Panc1 (cell line): ENCODE measurements at regions not wholly inside any gene's neighbourhood (a gene's known extent, or its start where the extent isn't known, plus 50 kb on each side); places are given as distances from the start of the nearest gene placed in this dataset.

ENCODE experiments used
- ATAC-seq: fragments of 200-7000 bp; cut with Tn5 transposase; 2 replicates; pipeline ENCODE4 v1.9.1; 2020; ENCODE audit warnings: mild to moderate bottlenecking, moderate library complexity
- BruUV-seq: library from RNA; stranded (reverse); fragments of 400-500 nt; replicated peaks from 2 replicates; lab custom pipeline; 2021; lab: Mats Ljungman, UMichigan
- CTCF ChIA-PET: fragments of 300-600 bp; sonication (Branson Sonifier 250); formaldehyde crosslinking; loops from one replicate; lab custom pipeline; 2022; ENCODE audit warnings: antibody characterized with exemption; lab: Charles Lee
- POLR2A ChIA-PET: fragments of 300-600 bp; sonication (Branson Sonifier 250); formaldehyde crosslinking; loops from one replicate; lab custom pipeline; 2022; ENCODE audit warnings: antibody characterized with exemption; lab: Charles Lee
- DNase-seq: peaks from one replicate; pipeline ENCODE4 v3.0.0-alpha.2; 2010; ENCODE audit warnings: low read depth, low spot score
- H3K27ac ChIP-seq: 2 replicates; pipeline ENCODE4 v1.5.1; 2011; ENCODE audit warnings: mild to moderate bottlenecking, low read length, inconsistent platforms
- H3K27me3 ChIP-seq: fragments of 200-500 bp; sonication (Bioruptor generic); 2 replicates; pipeline ENCODE4 v1.6.0; 2014; ENCODE audit warnings: low read length, inconsistent platforms; ENCODE audit not compliant: control insufficient read depth, insufficient read depth
- H3K36me3 ChIP-seq: fragments of 200-500 bp; sonication (Bioruptor generic); 2 replicates; pipeline ENCODE4 v1.5.1; 2014; ENCODE audit warnings: inconsistent platforms, mild to moderate bottlenecking, low read length, moderate library complexity; ENCODE audit not compliant: control insufficient read depth, insufficient read depth
- H3K4me1 ChIP-seq: 2 replicates; pipeline ENCODE4 v1.5.1; 2011; ENCODE audit warnings: inconsistent platforms, mild to moderate bottlenecking, low read length, moderate library complexity; ENCODE audit not compliant: control insufficient read depth, insufficient read depth
- H3K4me3 ChIP-seq, 2 experiments: 2 replicates each; pipeline ENCODE4 v1.5.1; 2011 to 2012; ENCODE audit warnings: low read depth in 2 of 2, low read length in 2 of 2, mild to moderate bottlenecking in 2 of 2, inconsistent platforms in 1 of 2, moderate library complexity in 1 of 2
- H3K9me3 ChIP-seq: fragments of 200-500 bp; sonication (Bioruptor generic); 2 replicates; pipeline ENCODE4 v1.5.1; 2014; ENCODE audit warnings: low read depth, mild to moderate bottlenecking, inconsistent platforms, low read length, moderate library complexity; ENCODE audit not compliant: control insufficient read depth, insufficient read depth
- CTCF ChIP-seq: fragments of 450-650 bp; IDR thresholded peaks from 2 replicates; pipeline ENCODE4 v1.5.1; 2017; ENCODE audit warnings: mild to moderate bottlenecking
- POLR2AphosphoS5 ChIP-seq: IDR thresholded peaks from 2 replicates; pipeline ENCODE4 v1.6.1; 2012; ENCODE audit warnings: mild to moderate bottlenecking, low read depth, low read length, moderate library complexity
- REST ChIP-seq, 2 experiments: IDR thresholded peaks; 2 replicates each; pipeline ENCODE4 v1.6.1; 2011 to 2012; ENCODE audit warnings: low read depth in 2 of 2, control low read depth in 1 of 2, low read length in 1 of 2, mild to moderate bottlenecking in 1 of 2, moderate library complexity in 1 of 2; ENCODE audit not compliant: insufficient read depth in 1 of 2
- SIN3A ChIP-seq: IDR thresholded peaks from 2 replicates; pipeline ENCODE4 v1.6.1; 2012; ENCODE audit warnings: low read depth, mild to moderate bottlenecking, low read length, moderate library complexity, borderline replicate concordance; ENCODE audit not compliant: insufficient read depth
- TCF7L2 ChIP-seq: IDR thresholded peaks from 2 replicates; pipeline ENCODE4 v1.6.1; 2011; ENCODE audit warnings: mild to moderate bottlenecking, low read depth, low read length, inconsistent platforms
- in situ Hi-C: cut with HindIII; loops from 2 replicates; pipeline ENCODE4 v1.10.0; 2016; ENCODE audit warnings: low sequenced_read_pairs, low pct_unique_long_range_greater_than_20kb
- intact Hi-C: fragments of 100-400 bp; cut with micrococcal nuclease; formaldehyde crosslinking; loops from one replicate; pipeline ENCODE4 v1.10.0; 2022; ENCODE audit not compliant: unreplicated experiment

GRCh38 chr6:92271091-92271490, 1148.3 kb downstream of the EPHA7 start:
- H3K36me3 ChIP-seq, result no peaks in the 10 kb centered on the region
- no peaks in the 10 kb centered on the region for H3K9me3 ChIP-seq
- in situ Hi-C loops (no loop called here), intact Hi-C loops (no loop called here)
- no peaks in the 10 kb centered on the region for H3K27me3 ChIP-seq
- DNase-seq (no peak), ATAC-seq (no peak)
- CTCF ChIA-PET, result no interaction called here
- no peak overlapping the region for H3K27ac ChIP-seq
- H3K4me1 ChIP-seq, result no peaks in the 10 kb centered on the region
- POLR2A ChIA-PET, result no interaction called here
- BruUV-seq, result no TSS peak
- TF ChIP-seq REST (IDR thresholded peaks at IDR 0.05; ENCODE audit: insufficient read depth in 1 of 2, low read depth in 2 of 2, low read length in 1 of 2) (no peak), SIN3A (no peak), CTCF (no peak), TCF7L2 (no peak), POLR2AphosphoS5 (no peak)
- H3K4me3 ChIP-seq, result no peak overlapping the region

- Histone ChIP-seq H3K27ac (no peak overlapping the region), H3K4me1 (no peaks in the 10 kb centered on the region), H3K9me3 (no peaks in the 10 kb centered on the region), H3K36me3 (no peaks in the 10 kb centered on the region), H3K27me3 (no peaks in the 10 kb centered on the region), H3K4me3 (no peak overlapping the region)
- no TSS peak for BruUV-seq
- POLR2A ChIA-PET, result no interaction called here
- ATAC-seq (no peak), DNase-seq (no peak)
- CTCF ChIA-PET, result no interaction called here
- intact Hi-C loops, result no loop called here
- no peak for TF ChIP-seq TCF7L2
- TF ChIP-seq REST (IDR thresholded peaks at IDR 0.05; ENCODE audit: insufficient read depth in 1 of 2, low read depth in 2 of 2, low read length in 1 of 2), result no peak
- no peak for TF ChIP-seq CTCF
- no peak for TF ChIP-seq POLR2AphosphoS5
- no peak for TF ChIP-seq SIN3A
- in situ Hi-C loops, result no loop called here
Measured at GRCh38 chr6:92270365-92270764, 1149.0 kb downstream of the EPHA7 start.
